HepG2 (cell line): ENCODE measurements at regions not wholly inside any gene's neighbourhood (a gene's known extent, or its start where the extent isn't known, plus 50 kb on each side); places are given as distances from the start of the nearest gene placed in this dataset.

Source experiments
- ATAC-seq: fragments of 200-7000 bp; cut with Tn5 transposase; 3 replicates; pipeline ENCODE4 v1.9.1; 2020; ENCODE audit warnings: mild to moderate bottlenecking, moderate library complexity
- BruUV-seq: library from RNA; stranded (reverse); fragments of 400-500 nt; replicated peaks from 2 replicates; lab custom pipeline; 2021; lab: Mats Ljungman, UMichigan
- CTCF ChIA-PET: fragments of 300-600 bp; formaldehyde crosslinking; extraction: SDS; loops from one replicate; lab custom pipeline; 2021; ENCODE audit warnings: low total read pairs, inconsistent platforms, low intra/inter-chr PET ratio; lab: Yijun Ruan, JAX
- POLR2A ChIA-PET: fragments of 350-600 bp; sonication (Branson Sonifier 250); formaldehyde crosslinking; loops from one replicate; lab custom pipeline; 2020; ENCODE audit warnings: antibody characterized with exemption, inconsistent platforms; lab: Yijun Ruan, JAX
- DNase-seq: peaks from one replicate; pipeline ENCODE4 v3.0.0-alpha.2; 2015; ENCODE audit warnings: low spot score
- FAIRE-seq: peaks from 3 replicates; lab custom pipeline; 2011; peaks lifted over from hg19 to GRCh38; lab: Jason Lieb, UNC
- H2AFZ ChIP-seq: one replicate; pipeline ENCODE4 v1.6.1; 2011; ENCODE audit warnings: low read length, inconsistent platforms
- H3K27ac ChIP-seq: fragments of 300-600 bp; 3 replicates; pipeline ENCODE4 v1.8.0; 2011; ENCODE audit warnings: mixed run types, mild to moderate bottlenecking, mixed read lengths, low read length, inconsistent platforms; ENCODE audit not compliant: insufficient read depth; ENCODE audit errors: extremely low read length
- H3K27me3 ChIP-seq, 2 experiments: fragments of 200-600 bp in 1 of 2; 2 replicates in 1 of 2; 3 replicates in 1 of 2; pipeline versions ENCODE4 v1.6.0 to v1.8.0; 2011; ENCODE audit warnings: low read length in 2 of 2, mild to moderate bottlenecking in 2 of 2, moderate library complexity in 2 of 2, inconsistent platforms in 1 of 2; ENCODE audit not compliant: insufficient read depth in 2 of 2, control insufficient read depth in 1 of 2
- H3K36me3 ChIP-seq, 2 experiments: fragments of 200-600 bp in 1 of 2; replicated peaks in 1 of 2; 2 replicates in 1 of 2; 3 replicates in 1 of 2; pipeline versions ENCODE4 v1.5.1 to v1.8.0; 2011; ENCODE audit warnings: low read length in 2 of 2, inconsistent platforms in 1 of 2; ENCODE audit not compliant: insufficient read depth in 2 of 2, control insufficient read depth in 1 of 2
- H3K4me1 ChIP-seq: 2 replicates; pipeline ENCODE4 v1.5.1; 2012; ENCODE audit warnings: low read length, inconsistent platforms; ENCODE audit not compliant: insufficient read depth
- H3K4me2 ChIP-seq: 2 replicates; pipeline ENCODE4 v1.6.0; 2011; ENCODE audit warnings: low read depth, low read length, inconsistent platforms
- H3K4me3 ChIP-seq, 3 experiments: fragments of 200-600 bp in 1 of 3; sonication (generic), shearing (Covaris generic) in 1 of 3; replicated peaks in 1 of 3; 2 replicates each; pipeline ENCODE4 v1.5.1; 2011 to 2016; ENCODE audit warnings: low read length in 3 of 3, inconsistent platforms in 2 of 3, low read depth in 2 of 3, mild to moderate bottlenecking in 2 of 3, control low read depth in 1 of 3, mixed read lengths in 1 of 3; ENCODE audit not compliant: insufficient read depth in 1 of 3
- H3K79me2 ChIP-seq: one replicate; pipeline ENCODE4 v1.6.1; 2011; ENCODE audit warnings: low read length, inconsistent platforms; ENCODE audit not compliant: insufficient read depth
- H3K9ac ChIP-seq: 2 replicates; pipeline ENCODE4 v1.6.0; 2011; ENCODE audit warnings: mild to moderate bottlenecking, low read depth, low read length, inconsistent platforms; ENCODE audit not compliant: insufficient read depth
- H3K9me3 ChIP-seq: 2 replicates; pipeline ENCODE4 v1.5.1; 2012; ENCODE audit warnings: mild to moderate bottlenecking, low read length
- H4K20me1 ChIP-seq: 2 replicates; pipeline ENCODE4 v1.6.0; 2011; ENCODE audit warnings: inconsistent platforms, mild to moderate bottlenecking, low read length, moderate library complexity; ENCODE audit not compliant: insufficient read depth
- DNMT3B ChIP-seq: conservative IDR thresholded peaks from 2 replicates; pipeline ENCODE4 v1.6.1; 2016; ENCODE audit warnings: missing biosample characterization, control low read depth
- FOXA3 ChIP-seq: IDR thresholded peaks from 2 replicates; pipeline ENCODE4 v1.6.1; 2016; ENCODE audit warnings: missing genetic modification reagents, missing compliant biosample characterization
- FOXM1 ChIP-seq: sonication (generic); formaldehyde crosslinking; IDR thresholded peaks from 2 replicates; pipeline ENCODE4 v1.5.0; 2020; ENCODE audit warnings: missing genetic modification reagents
- GTF3A ChIP-seq: sonication (generic); formaldehyde crosslinking; conservative IDR thresholded peaks from 2 replicates; pipeline ENCODE4 v1.4.0; 2020; ENCODE audit warnings: mild to moderate bottlenecking, missing genetic modification reagents
- HNRNPUL1 ChIP-seq: fragments of 200-400 bp; formaldehyde crosslinking; IDR thresholded peaks from 2 replicates; pipeline ENCODE4 v1.6.1; 2017; ENCODE audit warnings: low read depth, mild to moderate bottlenecking, low read length, moderate library complexity
- MTF1 ChIP-seq: sonication (generic); formaldehyde crosslinking; IDR thresholded peaks from 2 replicates; pipeline ENCODE4 v1.5.0; 2020; ENCODE audit warnings: missing genetic modification reagents
- REXO4 ChIP-seq: sonication (generic); formaldehyde crosslinking; IDR thresholded peaks from 2 replicates; pipeline ENCODE4 v1.8.0; 2022; ENCODE audit warnings: missing genetic modification reagents, mild to moderate bottlenecking, borderline replicate concordance
- YEATS4 ChIP-seq: sonication (generic); formaldehyde crosslinking; IDR thresholded peaks from 2 replicates; pipeline ENCODE4 v1.4.0; 2020; ENCODE audit warnings: missing genetic modification reagents, borderline replicate concordance
- ZNF44 ChIP-seq: sonication (generic); formaldehyde crosslinking; IDR thresholded peaks from 2 replicates; pipeline ENCODE4 v1.5.1; 2020; ENCODE audit warnings: mild to moderate bottlenecking, missing genetic modification reagents
- ZNF530 ChIP-seq: sonication (generic); formaldehyde crosslinking; IDR thresholded peaks from 2 replicates; pipeline ENCODE4 v1.5.0; 2020; ENCODE audit warnings: low read depth, mild to moderate bottlenecking, missing genetic modification reagents
- ZSCAN20 ChIP-seq: sonication (generic); formaldehyde crosslinking; IDR thresholded peaks from 2 replicates; pipeline ENCODE4 v1.4.0; 2020; ENCODE audit warnings: missing genetic modification reagents, mild to moderate bottlenecking, borderline replicate concordance
- WGBS: methylation state at CpG from one replicate; pipeline ENCODE4 v1.1.6; 2017; ENCODE audit warnings: low lambda C conversion rate; 5-methylcytosine and 5-hydroxymethylcytosine counted together
- in situ Hi-C: cut with HindIII; loops from 2 replicates; pipeline ENCODE4 v1.10.0; 2017; ENCODE audit warnings: low pct_unique_long_range_greater_than_20kb; ENCODE audit not compliant: extremely low pct_ligation_motif_present
- intact Hi-C: fragments of 100-400 bp; cut with micrococcal nuclease; formaldehyde crosslinking; loops from one replicate; pipeline ENCODE4 v1.10.0; 2022; ENCODE audit not compliant: unreplicated experiment
- TF ChIP-seq, protein P1 (sequence below): sonication (generic); formaldehyde crosslinking; IDR thresholded peaks from 2 replicates; pipeline ENCODE4 v1.4.0; 2020; ENCODE audit warnings: missing genetic modification reagents
- TF ChIP-seq, protein P2 (sequence below): sonication (generic); formaldehyde crosslinking; IDR thresholded peaks from 2 replicates; pipeline ENCODE4 v1.8.0; 2023; ENCODE audit warnings: mild to moderate bottlenecking, missing genetic modification reagents
- TF ChIP-seq, protein P3 (sequence below): IDR thresholded peaks from 2 replicates; pipeline ENCODE4 v1.6.1; 2018; ENCODE audit warnings: missing genetic modification reagents, mild to moderate bottlenecking, missing compliant biosample characterization
- TF ChIP-seq, protein P4 (sequence below): sonication (generic); formaldehyde crosslinking; IDR thresholded peaks from 2 replicates; pipeline ENCODE4 v1.9.0; 2021; ENCODE audit warnings: missing genetic modification reagents, mild to moderate bottlenecking, borderline replicate concordance
- TF ChIP-seq, protein P5 (sequence below): sonication (generic); formaldehyde crosslinking; conservative IDR thresholded peaks from 2 replicates; pipeline ENCODE4 v1.4.0; 2020; ENCODE audit warnings: missing genetic modification reagents

DNA sequence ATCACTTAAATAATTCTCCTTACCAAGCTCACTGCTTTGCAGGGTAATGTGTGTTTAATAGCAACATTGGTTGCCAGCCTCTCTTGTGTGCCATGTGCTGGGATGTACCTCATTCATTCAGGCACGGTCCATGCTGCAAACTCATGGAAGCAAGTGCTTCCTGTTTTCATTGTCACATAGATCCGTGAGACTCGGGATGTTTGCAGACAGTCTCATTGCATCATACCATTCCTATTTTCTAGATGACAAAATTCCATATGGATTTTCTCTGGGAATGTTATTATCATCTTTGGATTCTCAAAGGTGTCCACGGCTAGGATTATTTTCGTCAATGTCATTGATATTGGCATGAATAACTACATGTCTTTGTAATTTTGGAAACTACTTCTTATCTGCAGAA, 60.0 kb upstream of the HDAC4 start (continued):
- TF ChIP-seq, protein P1, sequence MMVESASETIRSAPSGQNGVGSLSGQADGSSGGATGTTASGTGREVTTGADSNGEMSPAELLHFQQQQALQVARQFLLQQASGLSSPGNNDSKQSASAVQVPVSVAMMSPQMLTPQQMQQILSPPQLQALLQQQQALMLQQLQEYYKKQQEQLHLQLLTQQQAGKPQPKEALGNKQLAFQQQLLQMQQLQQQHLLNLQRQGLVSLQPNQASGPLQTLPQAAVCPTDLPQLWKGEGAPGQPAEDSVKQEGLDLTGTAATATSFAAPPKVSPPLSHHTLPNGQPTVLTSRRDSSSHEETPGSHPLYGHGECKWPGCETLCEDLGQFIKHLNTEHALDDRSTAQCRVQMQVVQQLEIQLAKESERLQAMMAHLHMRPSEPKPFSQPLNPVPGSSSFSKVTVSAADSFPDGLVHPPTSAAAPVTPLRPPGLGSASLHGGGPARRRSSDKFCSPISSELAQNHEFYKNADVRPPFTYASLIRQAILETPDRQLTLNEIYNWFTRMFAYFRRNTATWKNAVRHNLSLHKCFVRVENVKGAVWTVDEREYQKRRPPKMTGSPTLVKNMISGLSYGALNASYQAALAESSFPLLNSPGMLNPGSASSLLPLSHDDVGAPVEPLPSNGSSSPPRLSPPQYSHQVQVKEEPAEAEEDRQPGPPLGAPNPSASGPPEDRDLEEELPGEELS, result no peak
- TF ChIP-seq HNRNPUL1 (no peak), DNMT3B (no peak), ZSCAN20 (CRISPR knock-in tag) (no peak), MTF1 (no peak), ZNF530 (CRISPR knock-in tag) (no peak), FOXA3 (CRISPR knock-in tag) (peak; percentile 29; the same call in 1 of the 2 replicates), ZNF44 (no peak)
- TF ChIP-seq, protein P2, sequence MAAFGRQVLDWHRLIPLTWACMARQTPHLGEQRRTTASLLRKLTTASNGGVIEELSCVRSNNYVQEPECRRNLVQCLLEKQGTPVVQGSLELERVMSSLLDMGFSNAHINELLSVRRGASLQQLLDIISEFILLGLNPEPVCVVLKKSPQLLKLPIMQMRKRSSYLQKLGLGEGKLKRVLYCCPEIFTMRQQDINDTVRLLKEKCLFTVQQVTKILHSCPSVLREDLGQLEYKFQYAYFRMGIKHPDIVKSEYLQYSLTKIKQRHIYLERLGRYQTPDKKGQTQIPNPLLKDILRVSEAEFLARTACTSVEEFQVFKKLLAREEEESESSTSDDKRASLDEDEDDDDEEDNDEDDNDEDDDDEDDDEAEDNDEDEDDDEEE (CRISPR knock-in tag), result no peak
- TF ChIP-seq, protein P3, sequence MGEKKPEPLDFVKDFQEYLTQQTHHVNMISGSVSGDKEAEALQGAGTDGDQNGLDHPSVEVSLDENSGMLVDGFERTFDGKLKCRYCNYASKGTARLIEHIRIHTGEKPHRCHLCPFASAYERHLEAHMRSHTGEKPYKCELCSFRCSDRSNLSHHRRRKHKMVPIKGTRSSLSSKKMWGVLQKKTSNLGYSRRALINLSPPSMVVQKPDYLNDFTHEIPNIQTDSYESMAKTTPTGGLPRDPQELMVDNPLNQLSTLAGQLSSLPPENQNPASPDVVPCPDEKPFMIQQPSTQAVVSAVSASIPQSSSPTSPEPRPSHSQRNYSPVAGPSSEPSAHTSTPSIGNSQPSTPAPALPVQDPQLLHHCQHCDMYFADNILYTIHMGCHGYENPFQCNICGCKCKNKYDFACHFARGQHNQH (CRISPR knock-in tag), result no peak

DNA sequence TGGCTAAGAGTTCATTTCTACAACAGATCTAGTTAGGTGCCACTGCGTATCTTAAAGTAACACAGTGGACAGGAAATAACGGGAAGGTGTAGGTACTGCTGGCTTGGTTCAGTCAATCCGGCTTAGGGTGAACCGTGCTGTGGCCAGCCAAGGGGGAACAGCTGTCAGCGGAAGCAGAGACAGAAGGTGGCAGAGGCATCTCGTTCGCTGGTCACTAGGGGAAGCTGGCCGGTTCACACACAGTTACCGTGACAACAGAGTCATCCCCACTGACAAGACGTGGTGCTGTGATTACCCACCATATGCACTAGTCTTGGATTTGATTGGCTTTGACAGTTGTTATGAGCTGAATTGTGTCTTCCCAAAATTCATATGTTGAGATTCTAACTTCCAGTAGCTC, 58.8 kb upstream of the HDAC4 start:
- no peak overlapping the region for H3K27ac ChIP-seq
- H3K4me2 ChIP-seq, result no peak overlapping the region
- peaks cover 2 to 59% of the 10 kb centered on the region in 2 experiments; a peak in 4 of 5 replicates for H3K27me3 ChIP-seq
- no TSS peak for BruUV-seq
- WGBS, result 59% methylated on average over 9 of the region's 10 CpGs
- intact Hi-C loops (no loop called here), in situ Hi-C loops (no loop called here)
- no peaks in the 10 kb centered on the region for H3K79me2 ChIP-seq
- no peak for ATAC-seq
- no peak for FAIRE-seq
- H4K20me1 ChIP-seq, result no peaks in the 10 kb centered on the region
- no peak for DNase-seq
- POLR2A ChIA-PET, result no interaction called here
- no peak overlapping the region for H3K4me3 ChIP-seq
- CTCF ChIA-PET, result no interaction called here
- no peak overlapping the region for H2AFZ ChIP-seq
- no peak overlapping the region for H3K9ac ChIP-seq
- H3K9me3 ChIP-seq, result no peaks in the 10 kb centered on the region
- no peaks in the 10 kb centered on the region for H3K36me3 ChIP-seq
- peaks cover 7% of the 10 kb centered on the region; the same call in 1 of the 2 replicates for H3K4me1 ChIP-seq
- TF ChIP-seq REXO4 (CRISPR knock-in tag), result no peak
- TF ChIP-seq, protein P4, sequence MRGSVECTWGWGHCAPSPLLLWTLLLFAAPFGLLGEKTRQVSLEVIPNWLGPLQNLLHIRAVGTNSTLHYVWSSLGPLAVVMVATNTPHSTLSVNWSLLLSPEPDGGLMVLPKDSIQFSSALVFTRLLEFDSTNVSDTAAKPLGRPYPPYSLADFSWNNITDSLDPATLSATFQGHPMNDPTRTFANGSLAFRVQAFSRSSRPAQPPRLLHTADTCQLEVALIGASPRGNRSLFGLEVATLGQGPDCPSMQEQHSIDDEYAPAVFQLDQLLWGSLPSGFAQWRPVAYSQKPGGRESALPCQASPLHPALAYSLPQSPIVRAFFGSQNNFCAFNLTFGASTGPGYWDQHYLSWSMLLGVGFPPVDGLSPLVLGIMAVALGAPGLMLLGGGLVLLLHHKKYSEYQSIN (CRISPR knock-in tag), result no peak
- TF ChIP-seq, protein P5, sequence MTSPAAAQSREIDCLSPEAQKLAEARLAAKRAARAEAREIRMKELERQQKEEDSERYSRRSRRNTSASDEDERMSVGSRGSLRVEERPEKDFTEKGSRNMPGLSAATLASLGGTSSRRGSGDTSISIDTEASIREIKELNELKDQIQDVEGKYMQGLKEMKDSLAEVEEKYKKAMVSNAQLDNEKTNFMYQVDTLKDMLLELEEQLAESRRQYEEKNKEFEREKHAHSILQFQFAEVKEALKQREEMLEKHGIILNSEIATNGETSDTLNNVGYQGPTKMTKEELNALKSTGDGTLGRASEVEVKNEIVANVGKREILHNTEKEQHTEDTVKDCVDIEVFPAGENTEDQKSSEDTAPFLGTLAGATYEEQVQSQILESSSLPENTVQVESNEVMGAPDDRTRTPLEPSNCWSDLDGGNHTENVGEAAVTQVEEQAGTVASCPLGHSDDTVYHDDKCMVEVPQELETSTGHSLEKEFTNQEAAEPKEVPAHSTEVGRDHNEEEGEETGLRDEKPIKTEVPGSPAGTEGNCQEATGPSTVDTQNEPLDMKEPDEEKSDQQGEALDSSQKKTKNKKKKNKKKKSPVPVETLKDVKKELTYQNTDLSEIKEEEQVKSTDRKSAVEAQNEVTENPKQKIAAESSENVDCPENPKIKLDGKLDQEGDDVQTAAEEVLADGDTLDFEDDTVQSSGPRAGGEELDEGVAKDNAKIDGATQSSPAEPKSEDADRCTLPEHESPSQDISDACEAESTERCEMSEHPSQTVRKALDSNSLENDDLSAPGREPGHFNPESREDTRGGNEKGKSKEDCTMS (CRISPR knock-in tag), result no peak
- TF ChIP-seq GTF3A (CRISPR knock-in tag), result no peak
- no peak for TF ChIP-seq YEATS4
- no peak for TF ChIP-seq FOXM1
